CD14-positive monocyte (primary cell): ENCODE measurements at regions not wholly inside any gene's neighbourhood (a gene's known extent, or its start where the extent isn't known, plus 50 kb on each side); places are given as distances from the start of the nearest gene placed in this dataset.

Experiments
- DNase-seq, 3 donors: peaks; one replicate each; pipeline ENCODE4 v3.0.0-alpha.2; 2011 to 2022
- H2AFZ ChIP-seq: 2 replicates; pipeline ENCODE4 v1.6.0; 2012; ENCODE audit warnings: mild to moderate bottlenecking, low read depth, low read length, inconsistent platforms; ENCODE audit not compliant: insufficient read depth, poor library complexity, severe bottlenecking
- H3K27ac ChIP-seq, 2 donors: 1 replicate in 1 of 2; 2 replicates in 1 of 2; pipeline ENCODE4 v1.5.1; 2012 to 2013; ENCODE audit warnings: low read length in 2 of 2, control low read depth in 1 of 2, inconsistent platforms in 1 of 2, low read depth in 1 of 2, mild to moderate bottlenecking in 1 of 2
- H3K27me3 ChIP-seq, 2 donors: one replicate each; pipeline versions ENCODE4 v1.6.0 to v1.6.1; 2011 to 2013; ENCODE audit warnings: low read length in 2 of 2; ENCODE audit not compliant: control insufficient read depth in 2 of 2, insufficient read depth in 2 of 2
- H3K36me3 ChIP-seq, 2 donors: replicated peaks in 1 of 2; 1 replicate in 1 of 2; 2 replicates in 1 of 2; pipeline versions ENCODE4 v1.5.1 to v1.6.1; 2012 to 2013; ENCODE audit warnings: low read length in 2 of 2, control low read depth in 1 of 2, inconsistent platforms in 1 of 2, mild to moderate bottlenecking in 1 of 2; ENCODE audit not compliant: insufficient read depth in 2 of 2, control insufficient read depth in 1 of 2
- H3K4me1 ChIP-seq, 2 donors: 1 replicate in 1 of 2; 2 replicates in 1 of 2; pipeline versions ENCODE4 v1.5.1 to v1.6.1; 2012 to 2013; ENCODE audit warnings: low read length in 2 of 2, control low read depth in 1 of 2, inconsistent platforms in 1 of 2, mild to moderate bottlenecking in 1 of 2, moderate library complexity in 1 of 2; ENCODE audit not compliant: insufficient read depth in 2 of 2, control insufficient read depth in 1 of 2
- H3K4me2 ChIP-seq: replicated peaks from 2 replicates; pipeline ENCODE3; 2012; ENCODE audit warnings: low read length, moderate library complexity, mild to moderate bottlenecking; ENCODE audit not compliant: poor library complexity, severe bottlenecking; ENCODE audit errors: extremely low read depth
- H3K4me3 ChIP-seq, 3 experiments: fragments of 200-600 bp in 1 of 3; sonication (generic) in 1 of 3; replicated peaks in 1 of 3; 1 replicate in 2 of 3; 2 replicates in 1 of 3; pipeline ENCODE4 v1.5.1; 2011 to 2013; ENCODE audit warnings: low read length in 3 of 3, mild to moderate bottlenecking in 3 of 3, control low read depth in 2 of 3, low read depth in 2 of 3, inconsistent platforms in 1 of 3, moderate library complexity in 1 of 3
- H3K79me2 ChIP-seq: 2 replicates; pipeline ENCODE4 v1.6.0; 2012; ENCODE audit warnings: mild to moderate bottlenecking, control low read depth, inconsistent platforms, low read length, moderate library complexity; ENCODE audit not compliant: insufficient read depth
- H3K9ac ChIP-seq: 2 replicates; pipeline ENCODE4 v1.6.0; 2017; ENCODE audit warnings: low read length, mild to moderate bottlenecking; ENCODE audit not compliant: insufficient read depth, poor library complexity, severe bottlenecking
- H3K9me3 ChIP-seq, 2 donors: replicated peaks in 1 of 2; 1 replicate in 1 of 2; 2 replicates in 1 of 2; pipeline versions ENCODE4 v1.5.1 to v1.6.1; 2012 to 2013; ENCODE audit warnings: low read length in 2 of 2, control low read depth in 1 of 2; ENCODE audit not compliant: control insufficient read depth in 1 of 2, insufficient read depth in 1 of 2
- H4K20me1 ChIP-seq: 2 replicates; pipeline ENCODE4 v1.6.0; 2012; ENCODE audit warnings: mild to moderate bottlenecking, low read length, control low read depth, moderate library complexity; ENCODE audit not compliant: insufficient read depth
- H3K27ac Mint-ChIP-seq, 7 donors: one replicate each; pipeline ENCODE4 v1.8.0; 2020; ENCODE audit warnings: mild to moderate bottlenecking in 7 of 7, mixed read lengths in 7 of 7, moderate library complexity in 6 of 7, inconsistent platforms in 2 of 7
- H3K27me3 Mint-ChIP-seq, 3 donors: one replicate each; pipeline ENCODE4 v1.8.0; 2021 to 2022; ENCODE audit warnings: low read depth in 3 of 3, mild to moderate bottlenecking in 3 of 3, mixed read lengths in 3 of 3, moderate library complexity in 3 of 3, inconsistent platforms in 1 of 3
- H3K36me3 Mint-ChIP-seq, 2 donors: one replicate each; pipeline ENCODE4 v1.8.0; 2020; ENCODE audit warnings: mixed read lengths in 2 of 2, inconsistent platforms in 1 of 2, mild to moderate bottlenecking in 1 of 2
- H3K4me1 Mint-ChIP-seq: one replicate; pipeline ENCODE4 v1.8.0; 2020; ENCODE audit warnings: mild to moderate bottlenecking, mixed read lengths
- H3K4me3 Mint-ChIP-seq, 2 donors: one replicate each; pipeline ENCODE4 v1.8.0; 2020; ENCODE audit warnings: mild to moderate bottlenecking in 2 of 2, mixed read lengths in 2 of 2, moderate library complexity in 1 of 2
- H3K9me3 Mint-ChIP-seq, 7 donors: one replicate each; pipeline ENCODE4 v1.8.0; 2020 to 2022; ENCODE audit warnings: mixed read lengths in 7 of 7, mild to moderate bottlenecking in 6 of 7, moderate library complexity in 6 of 7, inconsistent platforms in 2 of 7
- WGBS: methylation state at CpG from one replicate; pipeline ENCODE4 v1.1.5; 2013; ENCODE audit warnings: missing lambda C conversion rate; ENCODE audit not compliant: insufficient coverage; 5-methylcytosine and 5-hydroxymethylcytosine counted together
- intact Hi-C, 2 donors: fragments of 100-400 bp; cut with micrococcal nuclease; formaldehyde crosslinking; loops; one replicate each; pipeline versions ENCODE4 v1.15.0 to v1.15.1; 2023
- TF ChIP-seq, protein P1 (sequence below): fragments of 200-600 bp; IDR thresholded peaks from one replicate; pipeline ENCODE4 v1.8.0; 2022; ENCODE audit warnings: antibody characterized with exemption, mild to moderate bottlenecking

DNA sequence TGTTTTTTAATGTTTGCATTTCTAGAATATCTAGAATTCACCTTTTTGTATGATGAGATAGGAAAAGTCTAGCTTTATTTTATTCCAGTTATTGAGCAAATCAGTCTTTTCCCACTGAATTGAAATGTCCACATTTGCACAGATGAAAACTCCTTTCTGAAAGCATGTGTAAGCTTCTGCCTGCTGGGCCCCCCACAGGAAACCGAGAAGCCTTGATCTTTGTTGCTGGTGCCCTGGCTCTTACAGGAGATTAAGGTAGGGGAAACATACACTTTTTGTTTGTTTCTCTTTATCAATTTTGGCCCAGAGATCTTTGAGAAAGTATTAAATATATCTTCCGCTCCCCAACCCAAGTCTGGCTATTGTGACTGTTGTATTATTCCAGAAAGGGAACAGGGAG, 87.2 kb upstream of the GNAZ start:
- no peaks in the 10 kb centered on the region for H3K36me3 ChIP-seq
- TF ChIP-seq, protein P1, sequence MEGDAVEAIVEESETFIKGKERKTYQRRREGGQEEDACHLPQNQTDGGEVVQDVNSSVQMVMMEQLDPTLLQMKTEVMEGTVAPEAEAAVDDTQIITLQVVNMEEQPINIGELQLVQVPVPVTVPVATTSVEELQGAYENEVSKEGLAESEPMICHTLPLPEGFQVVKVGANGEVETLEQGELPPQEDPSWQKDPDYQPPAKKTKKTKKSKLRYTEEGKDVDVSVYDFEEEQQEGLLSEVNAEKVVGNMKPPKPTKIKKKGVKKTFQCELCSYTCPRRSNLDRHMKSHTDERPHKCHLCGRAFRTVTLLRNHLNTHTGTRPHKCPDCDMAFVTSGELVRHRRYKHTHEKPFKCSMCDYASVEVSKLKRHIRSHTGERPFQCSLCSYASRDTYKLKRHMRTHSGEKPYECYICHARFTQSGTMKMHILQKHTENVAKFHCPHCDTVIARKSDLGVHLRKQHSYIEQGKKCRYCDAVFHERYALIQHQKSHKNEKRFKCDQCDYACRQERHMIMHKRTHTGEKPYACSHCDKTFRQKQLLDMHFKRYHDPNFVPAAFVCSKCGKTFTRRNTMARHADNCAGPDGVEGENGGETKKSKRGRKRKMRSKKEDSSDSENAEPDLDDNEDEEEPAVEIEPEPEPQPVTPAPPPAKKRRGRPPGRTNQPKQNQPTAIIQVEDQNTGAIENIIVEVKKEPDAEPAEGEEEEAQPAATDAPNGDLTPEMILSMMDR: no peak
- no peak overlapping the region for H3K9ac ChIP-seq
- Mint-ChIP-seq H3K4me1 (no peaks in the 10 kb centered on the region), H3K36me3 (no peaks in the 10 kb centered on the region), H3K27ac (no peak overlapping the region), H3K9me3 (peaks cover 0 to 25% (median 12%) of the 10 kb centered on the region in 7 donors), H3K4me3 (no peak overlapping the region), H3K27me3 (peaks cover 0 to 7% (median 7%) of the 10 kb centered on the region in 3 donors)
- H4K20me1 ChIP-seq: no peaks in the 10 kb centered on the region
- H2AFZ ChIP-seq: no peak overlapping the region
- peaks cover 3 to 35% of the 10 kb centered on the region in 2 donors for H3K9me3 ChIP-seq
- intact Hi-C loops: no loop called here
- no peaks in the 10 kb centered on the region for H3K4me1 ChIP-seq
- no peak overlapping the region for H3K27ac ChIP-seq
- WGBS: no CpG with 5 or more reads among the region's 2 CpGs
- DNase-seq: no peak
- H3K79me2 ChIP-seq: no peaks in the 10 kb centered on the region
- no peak overlapping the region for H3K4me2 ChIP-seq
- H3K27me3 ChIP-seq: no peaks in the 10 kb centered on the region
- H3K4me3 ChIP-seq: no peak overlapping the region

- no peaks in the 10 kb centered on the region for H3K79me2 ChIP-seq
- intact Hi-C loops: no loop called here
- TF ChIP-seq, protein P1: no peak
- H3K4me3 ChIP-seq: no peak overlapping the region
- peaks cover 0 to 22% (median 12%) of the 10 kb centered on the region in 7 donors for H3K9me3 Mint-ChIP-seq
- H3K27me3 ChIP-seq: no peaks in the 10 kb centered on the region
- no peaks in the 10 kb centered on the region for H3K36me3 ChIP-seq
- peaks cover 3 to 32% of the 10 kb centered on the region in 2 donors for H3K9me3 ChIP-seq
- H3K27ac ChIP-seq: no peak overlapping the region
- H3K27ac Mint-ChIP-seq: no peak overlapping the region
- no peak overlapping the region for H3K9ac ChIP-seq
- no CpG with 5 or more reads among the region's 1 CpG for WGBS
- no peak overlapping the region for H2AFZ ChIP-seq
- DNase-seq: no peak
- no peak overlapping the region for H3K4me2 ChIP-seq
- no peaks in the 10 kb centered on the region for H4K20me1 ChIP-seq
- H3K4me1 ChIP-seq: no peaks in the 10 kb centered on the region
- no peaks in the 10 kb centered on the region for H3K4me1 Mint-ChIP-seq
- peaks cover 2 to 8% (median 7%) of the 10 kb centered on the region in 3 donors for H3K27me3 Mint-ChIP-seq
- no peak overlapping the region for H3K4me3 Mint-ChIP-seq
- no peaks in the 10 kb centered on the region for H3K36me3 Mint-ChIP-seq
These were observed 86.5 kb upstream of the GNAZ start for GRCh38 chr22:22983816-22984215.
